GM21423 (cell line): ENCODE measurements at regions not wholly inside any gene's neighbourhood (a gene's known extent, or its start where the extent isn't known, plus 50 kb on each side); places are given as distances from the start of the nearest gene placed in this dataset.
"Not testable (repeated sequence)": the region's sequence is repeated elsewhere in the genome, so short reads cannot be mapped to it uniquely, and the experiment has no call there.

ENCODE experiments used
- ATAC-seq: cut with Tn5 transposase; IDR thresholded peaks from one replicate; pipeline ENCODE4 v1.9.1; 2021; ENCODE audit warnings: mild to moderate bottlenecking, moderate library complexity; ENCODE audit not compliant: unreplicated experiment

DNA sequence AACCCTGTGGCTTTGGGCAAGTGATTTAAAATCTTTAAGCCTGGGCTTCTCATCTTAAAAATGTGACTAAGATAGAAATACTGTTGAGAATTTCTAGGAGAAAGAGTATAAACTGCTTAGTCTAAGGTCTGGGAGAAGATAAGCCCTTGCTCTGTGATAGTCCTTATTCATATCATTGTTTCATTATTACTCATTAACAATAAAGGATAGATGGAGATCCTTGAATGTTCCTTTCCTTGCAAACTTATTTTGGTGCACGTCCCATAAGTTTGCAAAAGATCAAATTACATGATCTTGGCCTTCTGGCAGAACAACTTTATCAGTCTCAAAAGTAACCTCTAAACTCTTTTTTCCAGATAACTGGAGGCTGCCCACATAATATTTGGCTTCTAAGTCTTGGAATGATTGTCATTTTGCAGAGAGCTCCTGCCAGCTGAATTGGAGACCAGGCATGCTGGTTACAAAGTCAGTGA lies 138.3 kb downstream of the FAM124B start:
- no peak for ATAC-seq

DNA sequence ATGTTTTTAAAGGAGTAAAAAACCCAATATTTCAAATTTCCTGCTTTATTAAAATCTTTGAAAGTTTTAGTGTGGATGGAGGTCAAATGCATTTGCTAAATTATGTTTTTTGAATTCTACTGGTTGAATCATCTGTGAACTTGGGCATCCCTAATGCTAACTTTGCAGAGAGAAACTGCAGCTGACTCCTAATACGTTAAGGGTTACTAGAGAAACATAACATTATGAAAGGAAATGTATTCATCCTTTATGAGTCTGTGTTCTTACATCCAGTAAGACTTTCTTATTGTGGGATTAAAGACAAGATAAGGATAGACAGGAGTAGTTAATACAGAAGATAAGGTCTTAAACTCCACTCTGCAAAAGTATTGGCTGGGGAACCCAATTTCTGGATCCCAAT lies 140.6 kb downstream of the FAM124B start:
- no peak for ATAC-seq

DNA sequence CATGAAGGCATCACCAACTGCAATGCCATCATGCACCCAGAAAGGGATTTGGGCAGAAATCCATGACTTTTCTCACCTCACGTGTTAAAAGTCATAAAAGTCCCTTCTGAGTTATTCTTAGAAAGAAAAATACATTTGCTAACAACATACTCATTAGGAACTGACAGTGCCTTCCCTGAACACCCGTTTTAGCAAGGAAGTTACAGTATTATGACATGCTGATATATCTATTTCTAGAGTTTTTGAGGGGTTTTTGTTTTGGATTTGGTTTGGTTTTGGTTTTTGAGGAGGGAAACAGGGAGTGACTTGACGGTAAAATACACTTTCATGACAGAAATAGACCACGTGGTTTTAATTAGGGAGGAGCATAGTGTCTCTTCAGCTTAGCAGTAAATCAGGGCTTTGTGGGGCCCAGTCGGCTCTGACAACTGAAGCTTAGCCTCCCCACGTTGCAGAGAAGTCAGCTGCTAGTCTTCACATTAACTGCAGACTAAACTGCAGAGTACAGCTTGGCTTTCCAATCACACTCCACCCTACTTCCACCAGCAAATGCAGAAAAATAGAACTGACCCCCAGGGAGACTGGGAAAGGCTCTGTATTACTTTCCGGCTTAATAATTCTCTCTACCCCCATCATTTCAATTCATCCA lies 141.4 kb downstream of the FAM124B start:
- ATAC-seq: no peak

DNA sequence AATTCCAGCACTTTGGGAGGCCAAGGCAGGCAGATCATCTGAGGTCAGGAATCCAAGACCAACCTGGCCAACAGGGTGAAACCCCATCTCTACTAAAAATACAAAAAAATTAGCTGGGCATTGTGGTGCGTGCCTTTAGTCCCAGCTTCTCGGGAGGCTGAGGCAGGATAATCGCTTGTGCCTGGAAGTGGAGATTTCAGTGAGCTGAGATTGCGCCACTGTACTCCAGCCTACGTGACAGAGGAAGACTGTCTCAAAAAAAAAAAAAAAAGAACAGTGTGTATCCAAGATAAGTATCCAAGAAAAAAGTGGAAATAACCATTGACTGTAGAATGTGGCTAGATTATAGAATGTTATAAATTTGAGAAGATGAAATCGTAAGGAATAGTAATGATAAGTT lies 142.1 kb downstream of the FAM124B start:
- no peak for ATAC-seq

DNA sequence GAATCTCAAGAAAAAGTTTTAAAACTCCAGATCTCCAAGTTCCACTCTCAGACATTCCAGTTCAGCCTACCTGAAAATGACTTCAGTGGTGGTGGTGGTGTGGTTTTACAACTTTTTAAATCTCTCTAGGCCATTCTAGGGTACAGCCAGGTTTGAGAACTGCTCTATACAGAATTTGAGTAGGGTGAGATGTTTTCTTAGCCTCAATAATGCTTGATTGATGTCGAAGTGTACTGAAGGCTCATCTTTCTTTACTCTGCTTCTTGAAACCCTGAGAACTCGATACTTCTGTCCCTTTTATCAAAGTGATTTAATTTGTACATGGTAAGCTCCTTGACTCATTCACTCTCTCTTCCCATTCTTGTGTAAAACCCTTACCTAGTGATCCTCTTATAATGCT lies 143.8 kb downstream of the FAM124B start:
- ATAC-seq: no peak

DNA sequence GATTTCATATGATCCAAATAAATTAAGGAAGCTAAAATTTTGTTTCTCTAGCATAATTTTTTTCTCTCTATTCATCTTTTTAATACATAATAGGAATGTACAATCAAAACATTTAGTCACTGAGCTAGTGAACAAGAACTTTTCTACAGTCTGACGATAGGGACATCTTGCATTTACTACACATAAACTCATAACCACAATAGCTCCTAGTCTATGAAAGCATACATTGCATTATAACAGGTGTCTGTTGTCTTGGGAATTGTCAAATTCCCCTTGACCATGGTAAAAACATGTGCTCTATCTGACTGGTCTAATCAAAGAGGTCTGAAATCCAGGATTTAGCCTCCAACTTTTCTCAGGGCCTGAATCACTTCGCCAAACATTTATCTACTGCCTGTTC lies 144.8 kb downstream of the FAM124B start:
- ATAC-seq: no peak

DNA sequence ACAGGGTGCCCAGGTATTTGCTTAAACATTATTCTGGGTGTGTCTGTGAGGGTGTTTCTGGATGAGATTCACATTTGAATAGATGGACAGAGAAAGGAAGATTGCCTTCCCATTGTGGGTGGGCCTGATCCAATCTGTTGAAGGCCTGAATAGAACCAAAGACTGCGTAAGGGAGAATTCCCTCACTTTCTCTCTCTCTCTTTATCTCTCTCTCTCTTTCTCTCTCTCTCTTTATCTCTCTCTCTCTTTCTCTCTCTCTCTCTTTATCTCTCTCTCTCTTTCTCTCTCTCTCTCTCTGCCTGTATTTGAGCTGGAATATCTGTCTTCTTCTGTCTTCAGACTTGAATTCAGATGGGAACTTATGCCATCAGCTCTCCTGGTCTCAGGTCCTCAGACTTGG lies 148.4 kb downstream of the FAM124B start:
- no peak for ATAC-seq

DNA sequence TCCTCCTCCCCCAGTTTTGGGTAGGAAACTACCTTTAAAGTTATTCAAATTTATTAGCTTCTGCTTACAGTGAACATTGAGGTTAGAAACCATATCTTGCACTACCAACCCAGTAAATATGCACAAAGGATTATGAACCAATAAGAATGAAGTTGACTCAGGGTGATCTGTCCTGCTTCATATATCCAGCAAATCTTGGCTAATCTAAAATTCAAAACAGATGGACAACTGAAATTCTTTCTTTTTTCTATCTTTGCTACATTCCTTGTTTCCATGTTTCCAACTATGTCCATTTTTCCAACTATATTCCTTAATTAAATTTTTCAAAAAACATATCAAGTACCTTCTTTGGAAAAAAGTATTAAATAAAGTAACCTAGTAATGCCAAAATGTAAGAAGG lies 149.3 kb downstream of the FAM124B start:
- ATAC-seq: no peak

DNA sequence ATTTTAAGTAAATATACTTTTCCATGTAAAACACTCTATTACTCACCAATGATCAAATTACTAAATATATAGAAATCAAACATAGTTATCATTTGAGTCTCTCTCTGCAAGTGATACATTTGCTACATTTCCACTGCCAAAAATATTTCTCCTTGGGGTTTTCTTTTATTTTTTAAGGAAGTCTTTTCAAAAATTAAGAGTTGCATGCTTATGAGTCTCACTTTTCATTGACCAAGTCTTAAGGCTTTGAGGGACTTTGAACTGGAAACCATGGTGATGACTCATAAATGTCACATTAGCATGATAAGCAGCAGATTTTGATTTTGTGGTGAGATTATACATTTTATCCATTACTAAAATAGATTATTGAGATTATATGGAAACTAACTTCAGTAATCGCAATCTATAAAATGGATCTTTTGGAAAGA lies 152.9 kb downstream of the FAM124B start:
- ATAC-seq: no peak

DNA sequence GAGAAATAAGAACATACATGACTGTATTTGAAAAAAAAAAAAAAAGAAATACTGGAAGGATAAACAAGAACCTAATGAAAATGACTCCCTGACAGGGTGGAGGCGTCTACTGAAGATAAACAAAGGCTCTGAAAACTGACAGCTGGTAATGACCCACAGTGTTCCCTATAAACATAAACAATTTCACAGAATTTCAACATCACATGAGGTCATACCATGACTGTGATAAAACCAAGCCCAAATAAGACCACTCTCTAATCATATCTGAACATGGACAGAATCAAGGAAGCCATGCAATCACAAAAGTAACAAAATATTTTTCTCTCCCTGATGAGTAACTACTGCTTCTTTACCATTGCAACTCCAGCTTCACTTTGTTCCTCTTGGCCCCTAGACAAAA lies 159.3 kb downstream of the FAM124B start:
- ATAC-seq: no peak

DNA sequence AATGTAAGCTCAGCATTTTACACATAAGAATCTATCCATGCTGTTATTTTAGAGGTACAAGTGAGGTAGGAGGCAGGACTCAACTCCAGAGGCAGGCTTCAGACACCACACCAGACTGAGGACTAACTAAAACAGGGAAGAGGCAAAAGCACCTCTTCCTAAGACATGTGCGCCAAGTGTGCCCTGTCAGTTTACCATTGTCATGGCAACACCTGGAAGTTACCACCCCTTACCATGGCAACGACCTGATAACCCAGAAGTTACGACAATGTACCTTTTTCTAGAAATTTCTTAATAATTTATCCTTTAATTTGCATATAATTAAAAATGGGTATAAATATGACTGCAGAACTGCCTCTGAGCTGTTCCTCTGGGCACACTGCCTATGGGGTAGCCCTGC lies 160.1 kb downstream of the FAM124B start:
- ATAC-seq: no peak

DNA sequence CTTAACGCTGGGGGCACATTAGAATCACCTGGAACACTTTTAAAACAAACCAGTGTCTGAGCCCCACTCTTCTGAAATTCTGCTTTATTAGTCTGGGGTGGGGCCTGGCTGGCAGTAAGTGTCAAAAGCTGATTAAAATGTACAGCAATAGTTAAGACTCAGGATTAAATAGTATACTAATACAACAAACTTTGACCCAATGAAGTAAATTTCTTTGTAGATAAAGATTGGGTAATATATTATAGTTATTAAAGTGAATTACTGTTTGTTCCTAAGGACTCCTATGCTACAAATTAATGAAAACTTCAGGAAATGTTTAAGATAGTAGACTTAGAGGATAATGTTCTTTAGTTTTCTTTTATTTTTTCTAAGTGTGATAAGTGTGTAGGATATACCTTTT lies 160.9 kb downstream of the FAM124B start:
- ATAC-seq: no peak

DNA sequence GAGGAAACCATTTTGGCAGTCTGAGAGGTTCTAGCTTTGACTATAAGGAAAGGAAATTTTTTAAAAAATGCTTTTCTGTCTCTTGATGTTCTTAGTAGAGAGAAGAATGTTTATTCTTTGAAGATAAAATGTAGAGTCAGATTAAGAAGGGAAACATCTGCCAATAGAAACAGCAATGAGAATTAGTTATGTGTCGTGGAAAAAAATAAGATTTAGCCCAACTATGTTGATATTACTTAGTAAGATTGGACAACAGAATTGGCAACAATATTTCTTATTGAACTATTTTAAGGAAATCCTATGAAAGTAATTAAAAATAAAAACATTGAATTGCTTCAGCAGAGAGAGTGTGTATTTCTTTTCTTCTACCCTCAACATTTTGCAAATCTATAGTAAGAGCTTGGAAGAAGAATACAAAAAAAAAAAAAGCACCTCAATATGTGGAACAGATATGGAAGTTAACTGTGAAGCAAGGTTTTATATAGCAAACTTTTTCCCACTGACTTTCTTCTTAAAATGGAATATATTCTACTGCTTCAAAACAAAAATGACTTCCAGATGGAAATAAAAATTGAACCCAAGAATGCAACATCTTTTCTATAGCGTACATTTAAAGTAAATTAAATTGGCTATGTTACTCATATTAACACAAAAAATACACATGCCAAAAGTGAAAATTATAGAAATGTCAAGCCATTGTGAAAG lies 177.9 kb downstream of the FAM124B start:
- ATAC-seq: no peak

DNA sequence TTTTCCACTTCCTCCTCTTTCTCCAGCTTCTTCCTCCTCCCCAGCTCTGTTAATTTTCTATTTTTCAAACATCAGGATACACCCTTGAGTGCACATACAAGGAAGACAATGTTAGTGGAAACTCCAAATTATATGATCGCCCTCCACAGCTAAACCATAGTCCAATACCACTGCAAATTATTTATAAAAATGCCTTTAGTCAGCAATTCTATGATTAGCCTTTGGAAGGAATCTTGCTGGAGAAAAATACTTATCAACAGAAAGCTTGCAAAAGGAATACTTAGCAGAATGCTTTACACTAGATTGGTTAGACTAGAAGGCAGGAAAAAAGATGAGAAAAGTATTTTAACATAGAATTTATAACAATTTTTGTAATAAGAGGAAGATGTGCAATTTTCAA lies 178.9 kb downstream of the FAM124B start:
- ATAC-seq: no peak

DNA sequence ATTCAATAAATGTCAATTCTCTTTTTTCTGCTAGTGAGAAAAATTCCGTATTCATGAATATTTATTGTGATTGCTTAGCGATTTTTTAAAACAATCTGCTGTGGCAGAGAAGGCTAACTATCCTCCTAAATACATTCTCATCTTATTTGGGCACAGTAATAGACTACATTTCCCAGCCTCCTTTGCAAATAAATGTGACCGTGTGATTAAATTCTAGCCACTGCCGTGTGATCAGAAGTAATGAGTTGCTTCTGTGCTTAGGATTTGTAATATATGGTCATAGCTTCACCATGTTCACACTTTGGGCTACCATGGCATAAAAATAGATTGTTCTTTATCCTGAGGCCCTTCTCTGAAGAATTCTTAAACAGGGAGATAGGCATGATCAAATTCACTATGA lies 179.6 kb downstream of the FAM124B start:
- no peak for ATAC-seq

DNA sequence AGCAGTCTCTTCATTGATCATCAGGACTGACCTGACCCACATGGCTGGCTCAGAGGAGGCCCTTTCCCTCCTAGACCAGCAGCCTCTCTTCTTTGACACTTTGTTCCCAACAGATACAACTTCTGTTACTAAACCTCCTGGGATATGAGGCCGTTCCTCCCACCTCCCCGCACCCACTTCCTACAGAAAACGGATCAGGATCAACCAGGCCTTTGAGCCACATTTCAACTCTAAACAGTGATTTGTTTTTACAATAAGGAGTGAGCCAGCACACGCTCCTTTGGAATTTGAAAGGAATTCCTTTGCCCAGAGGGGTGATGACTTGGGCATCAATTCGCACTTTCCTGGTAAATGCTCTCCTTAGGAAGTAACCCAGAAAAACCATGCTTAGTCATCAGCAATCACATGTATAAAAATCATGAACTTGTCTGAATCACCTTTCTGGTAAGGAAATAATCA lies 180.4 kb downstream of the FAM124B start:
- no peak for ATAC-seq

DNA sequence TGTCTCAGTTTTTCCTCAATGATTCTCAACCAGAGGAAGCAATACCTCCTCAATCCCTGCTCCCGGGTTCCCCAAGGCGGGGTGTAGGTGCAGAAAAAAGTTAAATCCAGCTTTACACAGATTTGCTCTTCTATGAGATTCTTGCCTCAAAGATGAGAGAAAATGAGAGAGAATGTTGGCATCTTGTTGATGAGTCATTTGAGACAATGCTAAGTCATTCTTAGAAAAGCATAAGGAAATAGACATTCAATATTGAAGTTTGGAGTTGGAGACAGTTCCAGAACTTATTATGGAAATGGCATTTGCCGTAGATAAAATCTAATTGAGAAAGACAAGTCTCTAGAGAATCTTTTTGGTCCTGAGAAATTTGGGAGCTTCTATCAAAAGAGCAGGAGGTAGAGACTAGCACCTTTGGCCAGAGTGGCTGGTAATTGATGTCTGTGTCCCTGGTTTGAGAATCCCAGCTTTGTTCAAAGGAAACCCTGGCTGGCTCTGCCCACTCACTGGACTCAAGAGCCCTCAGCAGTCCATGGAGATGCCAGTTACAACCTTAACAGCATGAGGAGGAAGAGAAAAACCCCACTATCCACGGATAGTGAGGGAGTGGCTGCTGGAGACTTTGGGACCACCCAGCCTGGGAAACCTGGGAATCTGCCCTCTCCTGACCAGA lies 181.2 kb downstream of the FAM124B start:
- ATAC-seq: no peak

DNA sequence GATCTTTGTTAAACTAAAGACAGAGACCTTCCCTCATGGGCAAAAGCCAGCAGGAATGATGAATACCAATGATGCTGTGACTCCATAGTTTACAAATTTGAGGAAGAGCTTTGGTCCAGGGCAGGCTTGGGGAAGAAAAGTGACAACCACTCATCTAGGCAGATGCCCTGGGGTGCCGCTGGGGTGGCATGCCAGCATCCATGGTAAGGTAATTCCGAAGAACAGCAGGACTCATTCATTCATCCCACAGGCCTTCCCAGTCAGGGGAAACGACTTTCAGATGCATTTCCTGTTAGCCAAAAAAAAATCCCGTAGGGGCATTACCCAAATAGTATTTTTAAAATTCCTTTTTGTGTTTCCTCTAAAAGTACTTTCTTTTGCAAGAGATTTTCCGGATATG lies 180.7 kb upstream of the SERPINE2 start:
- ATAC-seq: no peak

DNA sequence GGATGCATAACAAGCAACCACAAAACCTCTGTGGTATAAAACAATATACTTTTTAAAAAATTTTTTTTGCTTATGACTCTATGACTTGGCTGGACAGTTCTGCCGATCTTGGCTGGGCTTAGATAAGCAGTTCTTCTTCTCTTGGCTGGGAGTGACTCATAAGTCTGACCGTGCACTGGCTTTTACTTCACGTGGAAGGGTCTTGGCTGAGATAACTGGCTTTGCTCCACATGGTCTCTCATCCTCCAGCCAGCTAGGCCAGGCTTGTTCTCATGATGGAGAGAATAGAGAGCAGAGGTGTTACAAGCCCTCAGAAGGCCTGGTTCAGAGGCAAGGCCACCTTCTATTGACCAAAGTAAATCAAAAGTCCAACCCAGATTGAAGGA lies 178.9 kb upstream of the SERPINE2 start:
- ATAC-seq: no peak

DNA sequence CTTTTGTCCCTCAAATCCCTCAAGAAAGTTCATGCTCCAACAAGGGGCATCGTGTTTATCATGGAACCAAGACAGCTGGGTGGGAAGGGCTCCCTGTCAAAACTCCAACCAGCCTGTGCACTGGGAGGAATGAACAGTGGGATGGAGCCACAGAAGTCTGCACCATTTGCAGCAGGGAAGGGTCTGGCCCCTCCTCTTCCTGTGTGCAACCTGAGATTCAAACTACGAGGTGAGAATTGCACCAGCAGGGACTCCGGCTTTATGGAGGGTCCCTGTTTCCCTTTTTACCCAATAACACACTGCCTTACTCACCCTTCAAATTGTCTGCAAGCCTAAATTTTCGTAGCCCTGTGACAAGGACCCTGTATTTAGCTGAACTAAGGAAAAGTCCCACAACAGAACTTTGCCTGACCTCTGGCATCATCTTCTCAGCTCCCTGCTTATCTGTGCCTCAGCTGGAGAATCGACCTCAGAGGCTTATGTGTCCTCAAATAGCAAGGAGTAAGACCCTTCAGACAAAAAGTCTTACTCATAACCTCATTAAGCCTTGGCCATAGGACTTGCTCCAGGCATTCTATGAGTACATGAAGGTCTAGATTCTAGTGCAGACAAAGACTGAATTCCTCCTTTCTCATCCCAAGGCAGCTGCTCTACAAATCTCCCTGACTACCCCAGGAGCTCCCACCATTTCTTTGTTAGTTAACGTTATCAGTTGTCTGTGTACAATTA lies 178.3 kb upstream of the SERPINE2 start:
- ATAC-seq: no peak

DNA sequence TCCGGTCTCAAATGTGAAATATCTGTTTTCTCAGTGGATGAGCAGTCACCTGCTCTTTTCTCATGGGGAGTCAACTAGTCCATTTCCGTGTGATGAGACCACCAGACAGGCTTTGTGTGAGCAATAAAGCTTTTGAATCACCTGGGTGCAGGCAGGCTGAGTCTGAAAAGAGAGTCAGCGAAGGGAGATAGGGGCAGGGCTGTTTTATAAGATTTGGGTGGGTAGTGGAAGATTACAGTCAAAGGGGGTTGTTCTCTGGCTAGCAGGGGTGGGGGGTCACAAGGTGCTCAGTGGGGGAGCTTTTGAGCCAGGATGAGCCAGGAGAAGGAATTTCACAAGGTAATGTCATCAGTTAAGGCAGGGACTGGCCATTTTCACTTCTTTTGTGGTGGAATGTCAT lies 176.5 kb upstream of the SERPINE2 start:
- not testable (repeated sequence) for ATAC-seq
